Activated naive CD4-positive, alpha-beta T cell (primary cell): ENCODE measurements at regions not wholly inside any gene's neighbourhood (a gene's known extent, or its start where the extent isn't known, plus 50 kb on each side); places are given as distances from the start of the nearest gene placed in this dataset.

ENCODE experiments used
- DNase-seq, 4 experiments: peaks; one replicate each; lab custom pipeline; 2025; lab: John Stamatoyannopoulos, UW

- DNase-seq: no peak
Measured at GRCh38 chr2:220985561-220985960, 586.5 kb downstream of the EPHA4 start.

GRCh38 chr2:220987839-220988238 is 584.3 kb downstream of the EPHA4 start:
- no peak for DNase-seq

GRCh38 chr2:220991972-220992371 is 580.1 kb downstream of the EPHA4 start:
- no peak for DNase-seq

GRCh38 chr2:220994846-220995245 is 577.3 kb downstream of the EPHA4 start:
- no peak for DNase-seq

- DNase-seq: no peak
Measured at GRCh38 chr2:220995581-220995980, 576.5 kb downstream of the EPHA4 start.

- no peak for DNase-seq
Measured at GRCh38 chr2:220998156-220998555, 573.9 kb downstream of the EPHA4 start.

- no peak for DNase-seq
Measured at GRCh38 chr2:220999356-220999755, 572.7 kb downstream of the EPHA4 start.

GRCh38 chr2:221001381-221001801 is 570.7 kb downstream of the EPHA4 start:
- no peak for DNase-seq

- DNase-seq: no peak
Measured at GRCh38 chr2:221002101-221002685, 569.9 kb downstream of the EPHA4 start.

- no peak for DNase-seq
Measured at GRCh38 chr2:221005338-221005737, 566.8 kb downstream of the EPHA4 start.

GRCh38 chr2:221006084-221006483 is 566.0 kb downstream of the EPHA4 start:
- no peak for DNase-seq

- DNase-seq: no peak
Measured at GRCh38 chr2:221016551-221016950, 555.6 kb downstream of the EPHA4 start.

GRCh38 chr2:221018262-221018661 is 553.8 kb downstream of the EPHA4 start:
- DNase-seq: no peak

- DNase-seq: no peak
Measured at GRCh38 chr2:221019668-221020067, 552.4 kb downstream of the EPHA4 start.

- DNase-seq: no peak
Measured at GRCh38 chr2:221022554-221022953, 549.5 kb downstream of the EPHA4 start.

GRCh38 chr2:221025398-221025797 is 546.7 kb downstream of the EPHA4 start:
- no peak for DNase-seq

GRCh38 chr2:221034026-221034701 is 537.9 kb downstream of the EPHA4 start:
- no peak for DNase-seq

- DNase-seq: no peak
Measured at GRCh38 chr2:221034973-221035372, 537.1 kb downstream of the EPHA4 start.

GRCh38 chr2:221042926-221043325 is 529.2 kb downstream of the EPHA4 start:
- no peak for DNase-seq

- no peak for DNase-seq
Measured at GRCh38 chr2:221044781-221045180, 527.3 kb downstream of the EPHA4 start.

- DNase-seq: no peak
Measured at GRCh38 chr2:221050020-221050795, 521.9 kb downstream of the EPHA4 start.

GRCh38 chr2:221051162-221051561 is 520.9 kb downstream of the EPHA4 start:
- DNase-seq: no peak

GRCh38 chr2:221060376-221060775 is 511.7 kb downstream of the EPHA4 start:
- DNase-seq: no peak
